ENCODE measurements at regions not wholly inside any gene's neighbourhood (a gene's known extent, or its start where the extent isn't known, plus 50 kb on each side); places are given as distances from the start of the nearest gene placed in this dataset.
"Not testable (repeated sequence)": the region's sequence is repeated elsewhere in the genome, so short reads cannot be mapped to it uniquely, and the experiment has no call there.

GRCh38 chr12:131245564-131246355 is 292.1 kb downstream of the ADGRD1 start:
- Histone ChIP-seq H3K4me1 (replicated peaks in 1 of 2) (no peaks in the 10 kb centered on the region), H3K27ac (no peak overlapping the region), H3K36me3 (replicated peaks in 1 of 2) (no peaks in the 10 kb centered on the region), H3K9me3 (replicated peaks in 1 of 3) (no peaks in the 10 kb centered on the region), H3K4me3 (no peak overlapping the region), H3K27me3 (peaks cover 7% of the 10 kb centered on the region)
- TF ChIP-seq POLR2A (IDR thresholded peaks at IDR 0.05) (no peak), CTCF (IDR thresholded peaks at IDR 0.05) (no peak)
- no peak for DNase-seq
- WGBS, 4 donors = 84 to 90% (median 87%) methylated on average over 4 to 14 of the region's 14 CpGs
- intact Hi-C loops (cut with DNase I) = no loop called here

GRCh38 chr12:131247026-131247725 is 293.5 kb downstream of the ADGRD1 start:
- intact Hi-C loops (cut with DNase I); DNase-seq: not testable (repeated sequence)

GRCh38 chr12:131247875-131248274 is 294.2 kb downstream of the ADGRD1 start:
- H3K4me3 ChIP-seq; H3K9me3 ChIP-seq (replicated peaks in 1 of 3); H3K36me3 ChIP-seq (replicated peaks in 1 of 2); H3K27ac ChIP-seq; intact Hi-C loops (cut with DNase I); DNase-seq; H3K4me1 ChIP-seq (replicated peaks in 1 of 2); H3K27me3 ChIP-seq: not testable (repeated sequence)
- 70 to 94% (median 75%) methylated on average over 3 to 6 of the region's 6 CpGs for WGBS, 4 donors

More at GRCh38 chr12:131247026-131247725, 293.5 kb downstream of the ADGRD1 start:
- not testable (repeated sequence) for H3K4me1 ChIP-seq (replicated peaks in 1 of 2); H3K36me3 ChIP-seq (replicated peaks in 1 of 2); H3K27me3 ChIP-seq; H3K4me3 ChIP-seq; H3K9me3 ChIP-seq (replicated peaks in 1 of 3); H3K27ac ChIP-seq
- WGBS, 4 donors = 50 to 63% (median 57%) methylated on average over 6 to 15 of the region's 15 CpGs

GRCh38 chr12:131249246-131250027 is 295.7 kb downstream of the ADGRD1 start:
- peaks cover 7% of the 10 kb centered on the region for H3K27me3 ChIP-seq
- no peaks in the 10 kb centered on the region for H3K9me3 ChIP-seq (replicated peaks in 1 of 3)
- no peak for DNase-seq
- 39 to 48% (median 45%) methylated on average over 4 of the region's 4 CpGs for WGBS, 4 donors
- intact Hi-C loops (cut with DNase I) = no loop called here
- H3K27ac ChIP-seq = no peak overlapping the region
- H3K4me3 ChIP-seq = no peak overlapping the region
- H3K36me3 ChIP-seq (replicated peaks in 1 of 2) = no peaks in the 10 kb centered on the region
- H3K4me1 ChIP-seq (replicated peaks in 1 of 2) = no peaks in the 10 kb centered on the region
- TF ChIP-seq CTCF (IDR thresholded peaks at IDR 0.05) = no peak
- no peak for TF ChIP-seq POLR2A (IDR thresholded peaks at IDR 0.05)

Data from adrenal gland (tissue), 9 donors.